Testis (tissue), 2 donors: ENCODE measurements at regions not wholly inside any gene's neighbourhood (a gene's known extent, or its start where the extent isn't known, plus 50 kb on each side); places are given as distances from the start of the nearest gene placed in this dataset.

ENCODE experiments used
- CTCF ChIP-seq, 3 experiments: fragments of 450-650 bp in 2 of 3; fragments of 200-600 bp in 1 of 3; sonication (generic) in 1 of 3; IDR thresholded peaks; one replicate each; pipeline ENCODE4 v1.5.1; 2016 to 2019; ENCODE audit warnings: antibody characterized with exemption in 3 of 3, mild to moderate bottlenecking in 2 of 3, moderate library complexity in 1 of 3
- POLR2A ChIP-seq: fragments of 450-650 bp; IDR thresholded peaks from one replicate; pipeline ENCODE4 v1.6.1; 2017; ENCODE audit warnings: antibody characterized with exemption, mild to moderate bottlenecking, moderate library complexity

- no peak for TF ChIP-seq CTCF (IDR thresholded peaks at IDR 0.05)
- no peak for TF ChIP-seq POLR2A
Observed at GRCh38 chr7:109503421-109503820, 933.7 kb downstream of the DNAJB9 start.
